H9 (cell line): ENCODE measurements at regions not wholly inside any gene's neighbourhood (a gene's known extent, or its start where the extent isn't known, plus 50 kb on each side); places are given as distances from the start of the nearest gene placed in this dataset.

Source experiments
- DNase-seq: peaks from one replicate; pipeline ENCODE4 v3.0.0-alpha.2; 2017
- H2AFZ ChIP-seq: one replicate; pipeline ENCODE4 v1.6.1; 2013; ENCODE audit warnings: mild to moderate bottlenecking, low read length, control low read depth, moderate library complexity
- H2AK5ac ChIP-seq: 2 replicates; pipeline ENCODE4 v1.6.1; 2013; ENCODE audit warnings: low read length, control low read depth, mixed read lengths; ENCODE audit not compliant: insufficient read length
- H2BK120ac ChIP-seq: one replicate; pipeline ENCODE4 v1.6.1; 2013; ENCODE audit warnings: low read depth, mild to moderate bottlenecking, low read length, control low read depth, inconsistent platforms; ENCODE audit not compliant: poor library complexity, severe bottlenecking
- H2BK12ac ChIP-seq: 2 replicates; pipeline ENCODE4 v1.6.1; 2013; ENCODE audit warnings: low read length, control low read depth, mixed read lengths, low read depth; ENCODE audit not compliant: insufficient read length
- H2BK15ac ChIP-seq: 2 replicates; pipeline ENCODE4 v1.6.1; 2013; ENCODE audit warnings: low read depth, low read length, control low read depth
- H2BK20ac ChIP-seq: one replicate; pipeline ENCODE4 v1.6.1; 2013; ENCODE audit warnings: low read depth, mild to moderate bottlenecking, low read length, control low read depth, inconsistent platforms; ENCODE audit not compliant: poor library complexity, severe bottlenecking
- H2BK5ac ChIP-seq: 2 replicates; pipeline ENCODE4 v1.6.1; 2013; ENCODE audit warnings: low read length, control low read depth, mixed read lengths; ENCODE audit not compliant: insufficient read length
- H3K14ac ChIP-seq: 2 replicates; pipeline ENCODE4 v1.6.1; 2013; ENCODE audit warnings: low read length, control low read depth; ENCODE audit not compliant: insufficient read depth
- H3K18ac ChIP-seq: 2 replicates; pipeline ENCODE4 v1.6.1; 2013; ENCODE audit warnings: low read depth, mild to moderate bottlenecking, mixed read lengths, low read length, control low read depth; ENCODE audit not compliant: insufficient read length
- H3K23ac ChIP-seq: 2 replicates; pipeline ENCODE4 v1.6.1; 2013; ENCODE audit warnings: low read length, control low read depth, mixed read lengths, low read depth; ENCODE audit not compliant: insufficient read length
- H3K23me2 ChIP-seq: 2 replicates; pipeline ENCODE4 v1.6.1; 2013; ENCODE audit warnings: low read depth, mild to moderate bottlenecking, mixed read lengths, low read length, control low read depth; ENCODE audit not compliant: insufficient read length, poor library complexity, severe bottlenecking
- H3K27ac ChIP-seq: 2 replicates; pipeline ENCODE4 v1.5.1; 2013; ENCODE audit warnings: low read length, control low read depth, mixed read lengths, low read depth; ENCODE audit not compliant: insufficient read length
- H3K27me3 ChIP-seq: 2 replicates; pipeline ENCODE4 v1.6.1; 2013; ENCODE audit warnings: low read length, control low read depth, inconsistent platforms; ENCODE audit not compliant: insufficient read depth
- H3K4ac ChIP-seq: 2 replicates; pipeline ENCODE4 v1.6.1; 2013; ENCODE audit warnings: low read depth, mild to moderate bottlenecking, control low read depth, inconsistent platforms, low read length, moderate library complexity
- H3K4me1 ChIP-seq: 2 replicates; pipeline ENCODE4 v1.6.1; 2013; ENCODE audit warnings: low read length, control low read depth, inconsistent platforms; ENCODE audit not compliant: insufficient read depth
- H3K4me2 ChIP-seq: 2 replicates; pipeline ENCODE4 v1.6.1; 2013; ENCODE audit warnings: low read length, control low read depth, mixed read lengths; ENCODE audit not compliant: insufficient read length, insufficient read depth
- H3K56ac ChIP-seq: 2 replicates; pipeline ENCODE4 v1.6.1; 2013; ENCODE audit warnings: low read depth, mild to moderate bottlenecking, mixed read lengths, low read length, control low read depth; ENCODE audit not compliant: insufficient read length
- H3K79me1 ChIP-seq: 2 replicates; pipeline ENCODE4 v1.6.1; 2013; ENCODE audit warnings: low read depth, mild to moderate bottlenecking, moderate library complexity, low read length, control low read depth, inconsistent platforms; ENCODE audit not compliant: insufficient read depth, poor library complexity, severe bottlenecking
- H3K79me2 ChIP-seq: 2 replicates; pipeline ENCODE4 v1.6.1; 2013; ENCODE audit warnings: low read length, control low read depth, inconsistent platforms; ENCODE audit not compliant: insufficient read depth
- H3K9ac ChIP-seq: 2 replicates; pipeline ENCODE4 v1.6.1; 2013; ENCODE audit warnings: low read length, control low read depth, mixed read lengths; ENCODE audit not compliant: insufficient read length; ENCODE audit errors: extremely low read depth
- H3K9me3 ChIP-seq: one replicate; pipeline ENCODE4 v1.6.1; 2013; ENCODE audit warnings: low read depth, low read length, inconsistent platforms; ENCODE audit not compliant: control insufficient read depth
- H3T11ph ChIP-seq: one replicate; pipeline ENCODE4 v1.6.1; 2013; ENCODE audit warnings: mild to moderate bottlenecking, low read length, control low read depth, inconsistent platforms
- H4K20me1 ChIP-seq: one replicate; pipeline ENCODE4 v1.6.1; 2013; ENCODE audit not compliant: control insufficient read depth, insufficient read length, insufficient read depth
- H4K5ac ChIP-seq: 2 replicates; pipeline ENCODE4 v1.6.1; 2013; ENCODE audit warnings: low read depth, mild to moderate bottlenecking, mixed read lengths, low read length, control low read depth; ENCODE audit not compliant: insufficient read length
- H4K8ac ChIP-seq: replicated peaks from 2 replicates; pipeline ENCODE4 v1.6.1; 2013; ENCODE audit warnings: low read length, control low read depth, mixed read lengths, low read depth; ENCODE audit not compliant: insufficient read length
- H4K91ac ChIP-seq: 2 replicates; pipeline ENCODE4 v1.6.1; 2013; ENCODE audit warnings: low read depth, mild to moderate bottlenecking, moderate library complexity, mixed read lengths, low read length, control low read depth; ENCODE audit not compliant: insufficient read length
- H3K27ac Mint-ChIP-seq, 3 experiments: 2 replicates in 2 of 3; 3 replicates in 1 of 3; pipeline ENCODE4 v1.8.0; 2020 to 2021; ENCODE audit warnings: mixed read lengths in 3 of 3, mild to moderate bottlenecking in 1 of 3, moderate library complexity in 1 of 3
- H3K27me3 Mint-ChIP-seq: 2 replicates; pipeline ENCODE4 v1.8.0; 2021; ENCODE audit warnings: low read depth, mild to moderate bottlenecking, moderate library complexity, mixed read lengths
- H3K36me3 Mint-ChIP-seq, 3 experiments: 2 replicates in 2 of 3; 3 replicates in 1 of 3; pipeline ENCODE4 v1.8.0; 2020 to 2021; ENCODE audit warnings: low read depth in 3 of 3, mixed read lengths in 3 of 3; ENCODE audit not compliant: insufficient read depth in 1 of 3
- H3K4me1 Mint-ChIP-seq, 2 experiments: 2 replicates each; pipeline ENCODE4 v1.8.0; 2020; ENCODE audit warnings: mixed read lengths in 2 of 2
- H3K4me3 Mint-ChIP-seq, 2 experiments: 2 replicates in 1 of 2; 3 replicates in 1 of 2; pipeline ENCODE4 v1.8.0; 2020 to 2021; ENCODE audit warnings: mild to moderate bottlenecking in 2 of 2, mixed read lengths in 2 of 2, moderate library complexity in 1 of 2
- H3K9me3 Mint-ChIP-seq, 2 experiments: 2 replicates in 1 of 2; 3 replicates in 1 of 2; pipeline ENCODE4 v1.8.0; 2020; ENCODE audit warnings: mild to moderate bottlenecking in 2 of 2, mixed read lengths in 2 of 2, moderate library complexity in 1 of 2
- CTCF ChIP-seq: fragments of 200-600 bp; sonication (generic); conservative IDR thresholded peaks from 3 replicates; pipeline ENCODE4 v1.8.0; 2021; ENCODE audit warnings: antibody characterized with exemption, mild to moderate bottlenecking

GRCh38 chr6:40319124-40319523 is 268.0 kb downstream of the LRFN2 start:
- H3K4me3 Mint-ChIP-seq = no peak overlapping the region
- H3K23me2 ChIP-seq = peaks cover 3% of the 10 kb centered on the region
- no peak overlapping the region for H3K56ac ChIP-seq
- no peak overlapping the region for H3K9ac ChIP-seq
- H4K91ac ChIP-seq = no peak overlapping the region
- H2AFZ ChIP-seq = no peak overlapping the region
- no peaks in the 10 kb centered on the region for H3K79me2 ChIP-seq
- no peaks in the 10 kb centered on the region for H3K9me3 ChIP-seq
- no peaks in the 10 kb centered on the region for H3K79me1 ChIP-seq
- H4K20me1 ChIP-seq = no peaks in the 10 kb centered on the region
- H3K4me1 Mint-ChIP-seq = peaks cover 15 to 18% of the 10 kb centered on the region in 2 experiments
- peaks cover 22% of the 10 kb centered on the region for H3K27me3 Mint-ChIP-seq
- DNase-seq = no peak
- no peak overlapping the region for H4K8ac ChIP-seq
- no peak overlapping the region for H3K4ac ChIP-seq
- no peak overlapping the region for H2AK5ac ChIP-seq
- no peak overlapping the region for H3T11ph ChIP-seq
- H3K14ac ChIP-seq = no peak overlapping the region
- no peak overlapping the region for H2BK12ac ChIP-seq
- no peak overlapping the region for H3K4me2 ChIP-seq
- H2BK20ac ChIP-seq = no peak overlapping the region
- H3K9me3 Mint-ChIP-seq = peaks cover 0 to 2% of the 10 kb centered on the region in 2 experiments; a peak in 1 of 5 replicates
- H2BK5ac ChIP-seq = no peak overlapping the region
- H3K18ac ChIP-seq = no peak overlapping the region
- no peak overlapping the region for H2BK15ac ChIP-seq
- no peaks in the 10 kb centered on the region; the same call in 1 of the 2 replicates for H3K27me3 ChIP-seq
- no peak overlapping the region for H3K27ac Mint-ChIP-seq
- no peak for TF ChIP-seq CTCF
- no peak overlapping the region for H3K23ac ChIP-seq
- peaks cover 4% of the 10 kb centered on the region; the same call in 1 of the 2 replicates for H3K4me1 ChIP-seq
- no peak overlapping the region for H3K27ac ChIP-seq
- no peak overlapping the region for H2BK120ac ChIP-seq
- no peaks in the 10 kb centered on the region for H3K36me3 Mint-ChIP-seq
- H4K5ac ChIP-seq = no peak overlapping the region
